DOHH2 (cell line): ENCODE measurements at regions not wholly inside any gene's neighbourhood (a gene's known extent, or its start where the extent isn't known, plus 50 kb on each side); places are given as distances from the start of the nearest gene placed in this dataset.

Experiments
- CTCF ChIP-seq: fragments of 200-600 bp; sonication (generic); IDR thresholded peaks from one replicate; pipeline ENCODE4 v1.5.1; 2014; ENCODE audit warnings: antibody characterized with exemption, mild to moderate bottlenecking, low read depth, low read length; ENCODE audit not compliant: poor library complexity, severe bottlenecking
- EZH2phosphoT487 ChIP-seq: fragments of 200-600 bp; sonication (generic); IDR thresholded peaks from 2 replicates; pipeline ENCODE4 v1.6.1; 2017; ENCODE audit warnings: borderline replicate concordance, mild to moderate bottlenecking, antibody characterized with exemption, low read length, moderate library complexity, mixed read lengths

DNA sequence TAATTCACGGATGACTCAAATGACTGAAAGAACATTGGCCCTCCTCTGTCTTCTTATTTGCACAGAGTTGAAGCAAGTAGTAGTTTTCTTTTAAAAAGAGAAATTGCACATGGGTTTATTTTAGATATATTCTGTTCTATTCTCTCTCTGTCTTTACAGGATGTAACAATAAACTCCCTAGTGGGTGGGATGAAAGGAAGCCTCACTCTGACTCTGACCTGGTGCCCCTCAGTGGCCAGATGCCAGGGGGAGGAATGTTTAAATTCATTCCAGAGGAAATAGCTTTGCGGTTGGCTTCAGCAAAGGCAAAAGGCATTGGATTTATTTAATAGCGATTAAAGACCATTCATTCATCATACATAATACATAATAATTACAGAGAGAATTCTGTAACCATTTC, 156.4 kb upstream of the MTPN start:
- no peak for TF ChIP-seq CTCF
- TF ChIP-seq EZH2phosphoT487: no peak
